Erythroblast (primary cell): ENCODE measurements at regions not wholly inside any gene's neighbourhood (a gene's known extent, or its start where the extent isn't known, plus 50 kb on each side); places are given as distances from the start of the nearest gene placed in this dataset.

Experiments used
- GATA1 ChIP-seq: IDR thresholded peaks from 2 replicates; pipeline ENCODE4 v1.6.1; 2011; ENCODE audit warnings: low read depth, mild to moderate bottlenecking, control low read depth, low read length, moderate library complexity
- POLR2A ChIP-seq: IDR thresholded peaks from 2 replicates; pipeline ENCODE4 v1.6.1; 2011; ENCODE audit warnings: mild to moderate bottlenecking, low read length

DNA sequence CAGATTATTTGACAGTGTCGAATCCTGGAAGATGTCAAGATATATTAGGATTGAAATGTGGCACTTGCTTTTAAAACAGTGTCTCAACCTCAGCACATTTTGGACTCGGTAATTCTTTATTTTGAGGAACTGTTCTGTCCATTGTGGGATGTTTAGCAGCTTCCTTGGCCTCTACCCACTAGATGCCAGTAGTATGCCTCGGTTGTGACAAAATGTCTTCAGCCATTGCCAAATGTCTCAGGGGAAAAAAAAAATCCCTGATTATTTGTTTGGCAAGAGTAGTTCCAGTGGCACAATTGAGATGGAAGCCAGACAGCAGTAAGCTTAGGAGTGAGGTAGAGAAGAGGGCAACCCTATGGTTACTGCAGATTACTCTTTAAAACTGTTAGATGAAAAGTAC lies 694.5 kb upstream of the RIOK2 start:
- TF ChIP-seq POLR2A (no peak), GATA1 (no peak)
